ENCODE measurements at regions not wholly inside any gene's neighbourhood (a gene's known extent, or its start where the extent isn't known, plus 50 kb on each side); places are given as distances from the start of the nearest gene placed in this dataset.
"Not testable (repeated sequence)": the region's sequence is repeated elsewhere in the genome, so short reads cannot be mapped to it uniquely, and the experiment has no call there.

GRCh38 chr6:94785081-94785480, 792.3 kb upstream of the MANEA start:
- TF ChIP-seq POLR2A (IDR thresholded peaks at IDR 0.05; ENCODE audit: low read depth, low read length); POLR2AphosphoS5 (IDR thresholded peaks at IDR 0.05; ENCODE audit: insufficient read depth, low read depth, low read length); EZH2 (IDR thresholded peaks at IDR 0.05; ENCODE audit: borderline replicate concordance, low read depth, low read length, severe bottlenecking); CTCF (IDR thresholded peaks at IDR 0.05; ENCODE audit: extremely low read depth in 1 of 2, insufficient read depth in 1 of 2, low read depth in 1 of 2, low read length in 2 of 2); MAX (IDR thresholded peaks at IDR 0.05; ENCODE audit: insufficient read depth, insufficient read length); MYC (IDR thresholded peaks at IDR 0.05; ENCODE audit: low read depth, low read length); JUN (IDR thresholded peaks at IDR 0.05; ENCODE audit: borderline replicate concordance, insufficient read depth, insufficient read length, low read depth); GATA2 (IDR thresholded peaks at IDR 0.05; ENCODE audit: insufficient read depth, insufficient read length, low read depth, low read length): not testable (repeated sequence)
